Brain microvascular endothelial cell (primary cell): ENCODE measurements at regions not wholly inside any gene's neighbourhood (a gene's known extent, or its start where the extent isn't known, plus 50 kb on each side); places are given as distances from the start of the nearest gene placed in this dataset.

Source experiments
- DNase-seq: peaks from one replicate; pipeline ENCODE4 v3.0.0-alpha.2; 2020
- H3K27ac ChIP-seq: fragments of 250-450 bp; sonication (Bioruptor Pico); 2 replicates; pipeline ENCODE4 v1.5.1; 2020; ENCODE audit warnings: mild to moderate bottlenecking, moderate library complexity
- H3K27me3 ChIP-seq: fragments of 250-450 bp; sonication (Bioruptor Pico); replicated peaks from 2 replicates; pipeline ENCODE4 v1.5.1; 2020; ENCODE audit warnings: mild to moderate bottlenecking
- H3K36me3 ChIP-seq: fragments of 250-450 bp; sonication (Bioruptor Pico); replicated peaks from 2 replicates; pipeline ENCODE4 v1.5.1; 2020; ENCODE audit warnings: mild to moderate bottlenecking
- H3K4me3 ChIP-seq: 2 replicates; pipeline ENCODE4 v1.5.1; 2011; ENCODE audit warnings: low read depth, mild to moderate bottlenecking, control low read depth, low read length, moderate library complexity
- CTCF ChIP-seq: IDR thresholded peaks from 2 replicates; pipeline ENCODE4 v1.5.1; 2011; ENCODE audit warnings: low read depth, mild to moderate bottlenecking, moderate library complexity, low read length, control low read depth, inconsistent platforms; ENCODE audit errors: missing control alignments
- in situ Hi-C: cut with HindIII; loops from 2 replicates; pipeline ENCODE4 v1.10.0; 2017; ENCODE audit warnings: low sequenced_read_pairs, low pct_ligation_motif_present

- no peak for DNase-seq
- Histone ChIP-seq H3K36me3 (no peaks in the 10 kb centered on the region), H3K27ac (no peak overlapping the region), H3K27me3 (no peaks in the 10 kb centered on the region), H3K4me3 (no peak overlapping the region)
- in situ Hi-C loops = no loop called here
- no peak for TF ChIP-seq CTCF
Measured at GRCh38 chr12:14171106-14171505, 189.7 kb upstream of the GRIN2B start.

- in situ Hi-C loops = no loop called here
- TF ChIP-seq CTCF = no peak
Measured at GRCh38 chr12:14175206-14175605, 190.3 kb upstream of the ATF7IP start.

GRCh38 chr12:14185427-14186192, 179.9 kb upstream of the ATF7IP start:
- peak; percentile 41 for DNase-seq
- H3K36me3 ChIP-seq = no peaks in the 10 kb centered on the region
- no peaks in the 10 kb centered on the region for H3K27me3 ChIP-seq
- no peak overlapping the region for H3K4me3 ChIP-seq
- no peak overlapping the region for H3K27ac ChIP-seq
- TF ChIP-seq CTCF = peak; percentile 82
- in situ Hi-C loops = no loop called here

More at GRCh38 chr12:14175206-14175605, 190.3 kb upstream of the ATF7IP start:
- Histone ChIP-seq H3K4me3 (no peak overlapping the region), H3K27ac (no peak overlapping the region), H3K27me3 (no peaks in the 10 kb centered on the region), H3K36me3 (no peaks in the 10 kb centered on the region)
- DNase-seq = no peak

- Histone ChIP-seq H3K27ac (no peak overlapping the region), H3K36me3 (no peaks in the 10 kb centered on the region), H3K27me3 (no peaks in the 10 kb centered on the region), H3K4me3 (no peak overlapping the region)
- no peak for TF ChIP-seq CTCF
- no peak for DNase-seq
- in situ Hi-C loops = no loop called here
Measured at GRCh38 chr12:14186193-14186502, 179.3 kb upstream of the ATF7IP start.

- no peaks in the 10 kb centered on the region for H3K27me3 ChIP-seq
- no peak overlapping the region for H3K27ac ChIP-seq
- H3K36me3 ChIP-seq = no peaks in the 10 kb centered on the region
- in situ Hi-C loops = no loop called here
- no peak overlapping the region for H3K4me3 ChIP-seq
- DNase-seq = no peak
- no peak for TF ChIP-seq CTCF
Measured at GRCh38 chr12:14187002-14187401, 178.5 kb upstream of the ATF7IP start.

GRCh38 chr12:14187966-14188365, 177.5 kb upstream of the ATF7IP start:
- in situ Hi-C loops = no loop called here
- H3K4me3 ChIP-seq = no peak overlapping the region
- H3K27ac ChIP-seq = no peak overlapping the region
- no peak for TF ChIP-seq CTCF
- DNase-seq = no peak
- H3K36me3 ChIP-seq = no peaks in the 10 kb centered on the region
- H3K27me3 ChIP-seq = no peaks in the 10 kb centered on the region
